GM12874 (cell line): ENCODE measurements at regions not wholly inside any gene's neighbourhood (a gene's known extent, or its start where the extent isn't known, plus 50 kb on each side); places are given as distances from the start of the nearest gene placed in this dataset.

ENCODE experiments used
- CTCF ChIP-seq: IDR thresholded peaks from 2 replicates; pipeline ENCODE4 v1.5.1; 2011; ENCODE audit warnings: low read depth, mild to moderate bottlenecking, control low read depth, low read length, moderate library complexity; ENCODE audit not compliant: insufficient read depth

DNA sequence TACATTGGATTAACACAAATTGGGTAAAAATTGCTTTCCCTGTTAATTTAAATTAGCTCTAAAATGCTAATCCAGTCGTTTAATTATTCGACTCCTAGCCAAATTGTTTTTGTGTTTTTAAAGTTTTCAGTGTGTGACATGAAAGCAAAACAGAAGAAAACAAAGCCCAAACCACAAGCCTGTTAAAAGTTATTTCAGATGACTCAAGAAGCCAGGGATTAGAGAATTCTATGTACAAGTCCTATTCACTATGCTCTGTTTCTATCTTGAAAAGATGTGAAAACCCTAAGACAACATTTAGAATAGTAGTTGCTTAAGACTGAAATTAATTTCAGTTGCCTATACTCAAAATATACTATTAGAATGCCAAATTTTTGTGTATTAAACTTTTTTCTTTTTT lies 294.8 kb upstream of the ADAMTS5 start:
- TF ChIP-seq CTCF, result no peak

- no peak for TF ChIP-seq CTCF
Measured at GRCh38 chr21:27260728-27261127, 293.8 kb upstream of the ADAMTS5 start.

- no peak for TF ChIP-seq CTCF
Measured at GRCh38 chr21:27258742-27259448, 292.0 kb upstream of the ADAMTS5 start.

- no peak for TF ChIP-seq CTCF
Measured at GRCh38 chr21:27257908-27258556, 291.1 kb upstream of the ADAMTS5 start.

GRCh38 chr21:27257226-27257625 lies 290.3 kb upstream of the ADAMTS5 start:
- no peak for TF ChIP-seq CTCF

DNA sequence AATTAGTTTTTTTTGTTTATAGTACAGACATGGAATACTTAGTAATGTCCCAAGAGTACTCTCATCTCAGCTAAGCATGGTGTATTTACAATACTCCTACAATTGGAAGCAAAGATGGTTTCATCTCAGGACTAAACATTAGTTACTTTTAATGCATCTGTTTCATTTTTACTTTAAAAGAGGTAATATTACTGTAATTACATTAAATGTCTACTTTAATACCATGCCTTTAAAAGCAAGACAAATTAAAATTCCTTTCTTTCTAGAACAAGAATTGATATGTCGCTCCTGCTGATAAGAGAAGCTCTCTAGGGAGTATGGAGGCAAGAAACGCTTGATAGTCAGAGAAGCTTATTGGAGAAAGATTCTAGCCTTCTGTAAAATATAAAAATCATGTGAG lies 284.9 kb upstream of the ADAMTS5 start:
- no peak for TF ChIP-seq CTCF

GRCh38 chr21:27250366-27250765 lies 283.5 kb upstream of the ADAMTS5 start:
- TF ChIP-seq CTCF, result no peak
